Ishikawa (cell line): ENCODE measurements at regions not wholly inside any gene's neighbourhood (a gene's known extent, or its start where the extent isn't known, plus 50 kb on each side); places are given as distances from the start of the nearest gene placed in this dataset.
A peak's percentile ranks its signal among the peaks of the same experiment; 100 is the strongest.

Experiments used
- CEBPB ChIP-seq: IDR thresholded peaks from 2 replicates; pipeline ENCODE4 v1.6.1; 2012
- CREB1 ChIP-seq: IDR thresholded peaks from 2 replicates; pipeline ENCODE4 v1.6.1; 2012; ENCODE audit warnings: low read depth
- EGR1 ChIP-seq: IDR thresholded peaks from 2 replicates; pipeline ENCODE4 v1.6.1; 2012
- EP300 ChIP-seq: IDR thresholded peaks from 2 replicates; pipeline ENCODE4 v1.6.1; 2012; ENCODE audit warnings: borderline replicate concordance
- FOXM1 ChIP-seq: IDR thresholded peaks from 2 replicates; pipeline ENCODE4 v1.6.1; 2012; ENCODE audit warnings: low read depth, borderline replicate concordance
- MAX ChIP-seq: IDR thresholded peaks from 2 replicates; pipeline ENCODE4 v1.6.1; 2012
- NFIC ChIP-seq: IDR thresholded peaks from 2 replicates; pipeline ENCODE4 v1.6.1; 2012
- RAD21 ChIP-seq: IDR thresholded peaks from 2 replicates; pipeline ENCODE4 v1.6.1; 2012; ENCODE audit warnings: low read depth
- REST ChIP-seq: IDR thresholded peaks from 2 replicates; pipeline ENCODE4 v1.6.1; 2012; ENCODE audit warnings: low read depth, mild to moderate bottlenecking
- TAF1 ChIP-seq: IDR thresholded peaks from 2 replicates; pipeline ENCODE4 v1.6.1; 2012; ENCODE audit warnings: low read depth, mild to moderate bottlenecking
- TCF12 ChIP-seq: IDR thresholded peaks from 2 replicates; pipeline ENCODE4 v1.6.1; 2012; ENCODE audit warnings: low read depth
- TEAD4 ChIP-seq: IDR thresholded peaks from 2 replicates; pipeline ENCODE4 v1.6.1; 2012
- YY1 ChIP-seq: IDR thresholded peaks from 2 replicates; pipeline ENCODE4 v1.6.1; 2012; ENCODE audit warnings: low read depth
- ZBTB7A ChIP-seq: IDR thresholded peaks from 2 replicates; pipeline ENCODE4 v1.6.1; 2012; ENCODE audit warnings: low read depth
- TF ChIP-seq, protein P1 (sequence below): IDR thresholded peaks from 2 replicates; pipeline ENCODE4 v1.6.1; 2012

DNA sequence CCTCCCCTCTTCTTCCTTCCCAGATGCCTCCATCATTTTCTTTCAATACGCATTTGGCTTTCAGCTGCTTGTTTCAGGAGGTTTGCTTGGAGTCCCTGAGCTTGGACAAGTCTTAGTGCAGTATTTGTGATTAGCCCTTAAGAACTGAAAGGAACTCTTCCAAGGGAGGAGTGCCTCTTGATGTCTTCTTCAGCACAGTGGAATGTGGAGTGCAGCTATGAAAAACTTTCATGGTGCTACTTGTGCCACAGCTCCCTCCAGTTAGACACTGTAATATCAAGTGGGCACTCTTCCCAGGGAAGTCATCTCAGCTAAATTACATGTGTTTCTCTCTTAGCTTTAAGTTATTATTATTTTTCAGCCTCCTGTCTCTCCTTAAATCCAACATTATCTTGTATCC, 173.1 kb downstream of the NECTIN3 start:
- TF ChIP-seq EGR1 (no peak), TAF1 (no peak), REST (no peak), ZBTB7A (no peak), NFIC (no peak), TEAD4 (no peak), CREB1 (no peak), EP300 (no peak), MAX (no peak), YY1 (no peak), RAD21 (no peak), FOXM1 (no peak), CEBPB (no peak), TCF12 (no peak)
- TF ChIP-seq, protein P1, sequence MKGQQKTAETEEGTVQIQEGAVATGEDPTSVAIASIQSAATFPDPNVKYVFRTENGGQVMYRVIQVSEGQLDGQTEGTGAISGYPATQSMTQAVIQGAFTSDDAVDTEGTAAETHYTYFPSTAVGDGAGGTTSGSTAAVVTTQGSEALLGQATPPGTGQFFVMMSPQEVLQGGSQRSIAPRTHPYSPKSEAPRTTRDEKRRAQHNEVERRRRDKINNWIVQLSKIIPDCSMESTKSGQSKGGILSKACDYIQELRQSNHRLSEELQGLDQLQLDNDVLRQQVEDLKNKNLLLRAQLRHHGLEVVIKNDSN: no peak

GRCh38 chr3:111246967-111247760, 175.5 kb downstream of the NECTIN3 start:
- TF ChIP-seq CREB1: no peak
- peak; percentile 43; the same call in 1 of the 2 replicates for TF ChIP-seq EP300
- TF ChIP-seq TCF12: peak; percentile 72; the same call in 1 of the 2 replicates
- TF ChIP-seq EGR1: no peak
- peak; percentile 56 for TF ChIP-seq NFIC
- no peak for TF ChIP-seq YY1
- 0 out of 2 replicates have a peak, but pooled peaks have one; percentile 37 for TF ChIP-seq TEAD4
- peak; percentile 74 for TF ChIP-seq CEBPB
- 0 out of 2 replicates have a peak, but pooled peaks have one; percentile 23 for TF ChIP-seq MAX

DNA sequence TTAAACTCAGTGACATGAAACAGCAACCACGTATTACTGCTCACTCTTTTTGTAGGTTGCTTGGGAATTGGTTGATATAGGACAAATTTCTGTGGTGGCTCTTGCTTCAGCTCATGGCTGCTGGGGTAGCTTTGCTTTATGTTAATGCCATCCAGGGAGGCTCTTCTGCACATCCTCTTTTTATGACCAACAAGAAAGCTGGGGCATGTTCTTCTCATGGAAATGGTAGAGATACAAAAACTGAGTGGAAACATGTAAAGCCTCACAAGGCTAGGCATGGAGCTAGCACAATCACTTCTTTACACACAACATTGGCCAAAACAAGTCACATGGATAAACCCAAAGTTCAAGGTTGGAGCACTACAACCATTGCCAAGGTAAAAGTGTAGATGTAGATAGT, 176.8 kb downstream of the NECTIN3 start:
- no peak for TF ChIP-seq TCF12
- TF ChIP-seq RAD21: no peak
- no peak for TF ChIP-seq FOXM1

GRCh38 chr3:111249421-111249820, 177.8 kb downstream of the NECTIN3 start:
- TF ChIP-seq TCF12 (no peak), CREB1 (no peak), TEAD4 (no peak), TAF1 (no peak), ZBTB7A (no peak), NFIC (no peak)
- TF ChIP-seq, protein P1: no peak

DNA sequence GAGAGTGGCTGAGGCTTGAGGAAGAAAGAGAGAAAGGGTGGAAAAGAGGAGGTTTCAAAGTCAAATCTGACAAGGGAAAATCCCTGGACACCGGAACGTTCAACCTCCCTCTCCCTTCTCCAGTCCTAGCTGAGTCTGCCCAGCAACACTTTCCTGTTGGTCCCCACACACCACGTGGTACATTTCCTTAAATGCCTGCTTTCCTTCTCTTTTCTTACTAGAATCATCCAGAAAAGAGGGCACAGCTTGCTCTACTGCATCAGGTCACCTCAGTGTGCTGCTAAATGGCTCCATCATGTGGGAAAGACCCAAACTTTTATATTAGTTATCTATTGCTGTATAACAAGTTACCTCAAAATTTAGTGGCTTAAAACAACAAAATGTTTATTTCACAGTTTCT, 181.2 kb downstream of the NECTIN3 start:
- TF ChIP-seq, protein P1: peak; percentile 94
- TF ChIP-seq TEAD4 (no peak), RAD21 (peak; percentile 60)

DNA sequence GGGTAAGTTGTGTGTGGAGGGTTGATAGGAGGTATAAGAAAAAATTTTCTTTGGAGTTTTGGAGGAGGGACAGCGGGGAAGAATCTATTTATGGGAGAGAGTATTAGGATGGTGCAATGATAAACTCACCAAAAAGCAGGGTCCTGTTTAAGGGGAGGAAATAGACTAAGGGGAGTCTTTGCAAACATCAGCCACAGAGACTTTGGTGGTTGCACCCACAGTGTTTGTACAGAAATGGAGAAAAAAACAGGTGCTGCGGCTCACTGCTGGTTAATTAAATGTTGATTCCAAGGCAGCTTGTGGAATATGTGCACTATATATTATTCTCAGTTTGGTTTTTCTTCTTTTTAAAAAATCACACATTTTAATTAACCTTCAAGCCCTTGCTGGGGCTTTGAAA, 182.1 kb downstream of the NECTIN3 start:
- no peak for TF ChIP-seq NFIC
- no peak for TF ChIP-seq TAF1
- no peak for TF ChIP-seq CEBPB
- TF ChIP-seq MAX: no peak
- TF ChIP-seq REST: no peak
- TF ChIP-seq CREB1: no peak
